Fibroblast of mammary gland (primary cell): ENCODE measurements at regions not wholly inside any gene's neighbourhood (a gene's known extent, or its start where the extent isn't known, plus 50 kb on each side); places are given as distances from the start of the nearest gene placed in this dataset.
"Not testable (repeated sequence)": the region's sequence is repeated elsewhere in the genome, so short reads cannot be mapped to it uniquely, and the experiment has no call there.

ENCODE experiments used
- DNase-seq: peaks from one replicate; pipeline ENCODE4 v3.0.0-alpha.2; 2010; ENCODE audit warnings: low read depth
- H3K4me3 ChIP-seq: 2 replicates; pipeline ENCODE4 v1.5.1; 2011; ENCODE audit warnings: low read depth, mild to moderate bottlenecking, low read length, moderate library complexity; ENCODE audit not compliant: control insufficient read depth
- CTCF ChIP-seq: conservative IDR thresholded peaks from 2 replicates; pipeline ENCODE4 v1.5.1; 2011; ENCODE audit warnings: low read depth, low read length, inconsistent platforms; ENCODE audit not compliant: control insufficient read depth, insufficient read depth

DNA sequence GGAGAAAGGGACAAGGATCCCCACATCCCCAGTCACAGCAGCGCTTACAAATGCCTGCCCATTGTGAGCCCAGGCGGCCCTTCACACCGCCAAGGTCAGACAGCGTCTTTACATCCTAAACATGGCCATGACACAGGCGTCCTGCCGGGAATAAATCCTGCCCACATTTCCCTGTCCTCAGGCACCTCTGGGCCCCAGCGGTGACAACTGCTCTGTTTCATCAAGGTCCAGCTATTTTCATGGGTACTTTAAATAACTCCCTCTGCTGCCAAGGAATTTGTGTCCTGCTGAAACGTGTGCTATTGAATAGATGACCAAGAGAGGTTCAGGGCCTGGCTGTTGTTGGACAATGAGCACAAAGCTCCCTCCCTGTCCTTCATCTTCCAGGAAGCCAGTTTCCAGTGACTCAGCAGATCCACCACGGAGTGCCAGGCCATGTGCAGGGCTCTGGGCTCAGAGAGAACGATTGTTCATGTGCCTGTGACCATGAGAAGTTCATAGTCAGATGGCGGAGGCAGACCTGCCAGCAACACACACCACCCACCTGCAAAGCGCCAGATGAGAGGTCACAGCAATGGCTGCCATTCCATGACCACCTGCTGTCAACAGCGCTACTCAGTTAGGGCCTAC lies 195.8 kb downstream of the MATN1 start:
- no peak for TF ChIP-seq CTCF
- DNase-seq, result peak; percentile 7

GRCh38 chr1:30526652-30527345 lies 196.6 kb downstream of the MATN1 start:
- no peak overlapping the region for H3K4me3 ChIP-seq
- DNase-seq, result no peak
- no peak for TF ChIP-seq CTCF

More for the DNA sequence above, 195.8 kb downstream of the MATN1 start:
- H3K4me3 ChIP-seq, result no peak overlapping the region

DNA sequence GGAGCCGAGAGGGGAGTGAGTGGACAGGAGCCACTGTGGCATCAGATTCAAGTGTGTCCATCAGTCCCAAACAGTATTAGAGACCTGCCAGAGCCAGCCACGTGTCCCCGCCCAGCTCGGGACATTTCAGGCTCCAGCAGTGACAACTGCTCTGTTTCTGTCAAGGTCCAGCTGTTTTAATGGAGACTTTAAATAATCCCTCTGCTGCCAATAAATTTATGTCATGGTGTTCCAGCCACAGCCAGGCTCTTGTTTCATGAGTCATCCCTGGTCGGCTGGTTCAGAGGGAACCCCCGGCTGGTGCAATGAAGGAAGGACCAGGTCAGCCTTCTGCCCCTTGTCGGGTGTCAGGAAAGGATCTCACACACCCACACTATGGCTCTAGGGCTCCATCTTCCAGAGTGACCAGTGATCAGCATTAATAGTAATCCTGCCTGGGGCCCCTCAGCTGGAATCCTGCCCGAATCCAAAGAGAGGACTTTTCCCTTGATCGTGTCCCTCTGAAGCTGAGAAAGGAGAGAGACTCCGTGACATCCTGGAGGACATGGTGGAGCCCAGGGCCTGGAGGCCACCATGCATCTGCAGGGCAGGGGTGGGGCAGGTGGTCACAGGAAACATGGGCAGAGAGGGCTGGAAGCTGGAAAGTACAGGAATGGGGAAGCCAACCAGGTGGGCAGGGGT lies 197.3 kb downstream of the MATN1 start:
- no peak for TF ChIP-seq CTCF
- no peak overlapping the region for H3K4me3 ChIP-seq
- peak; percentile 70 for DNase-seq

GRCh38 chr1:30525631-30525970 lies 197.8 kb downstream of the MATN1 start:
- H3K4me3 ChIP-seq, result no peak overlapping the region
- DNase-seq, result no peak
- TF ChIP-seq CTCF, result no peak

- no peak for TF ChIP-seq CTCF
- DNase-seq, result no peak
- no peak overlapping the region for H3K4me3 ChIP-seq
Measured at GRCh38 chr1:30524840-30525617, 198.4 kb downstream of the MATN1 start.

DNA sequence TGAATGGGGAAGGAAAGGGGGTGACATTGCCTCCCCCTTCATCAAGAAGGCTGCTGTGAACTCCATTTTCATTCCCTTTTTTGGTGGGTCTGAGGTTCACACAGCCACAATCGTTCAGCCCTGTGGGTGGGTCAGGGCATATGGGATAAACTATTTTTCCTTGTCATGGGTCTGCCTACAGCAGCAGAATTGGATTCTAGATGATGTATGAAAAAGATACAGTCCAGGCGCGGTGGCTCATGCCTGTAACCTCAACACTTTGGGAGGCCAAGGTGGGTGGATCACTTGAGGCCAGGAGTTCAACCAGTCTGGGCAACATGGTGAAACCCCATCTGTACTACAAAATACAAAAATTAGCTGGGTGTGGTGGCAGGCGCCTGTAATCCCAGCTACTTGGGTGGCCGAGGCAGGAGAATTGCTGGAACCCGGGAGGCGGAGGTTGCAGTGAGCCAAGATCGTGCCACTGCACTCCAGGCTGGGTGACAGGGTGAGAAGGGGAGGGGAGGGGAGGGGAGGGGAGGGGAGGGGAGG lies 199.3 kb downstream of the MATN1 start:
- DNase-seq, H3K4me3 ChIP-seq: not testable (repeated sequence)
